Upper lobe of left lung (tissue), 6 donors: ENCODE measurements at regions not wholly inside any gene's neighbourhood (a gene's known extent, or its start where the extent isn't known, plus 50 kb on each side); places are given as distances from the start of the nearest gene placed in this dataset.

Experiments
- ATAC-seq, 2 donors: fragments of 200-7000 bp; cut with Tn5 transposase; one replicate each; pipeline ENCODE4 v1.9.1; 2022; ENCODE audit warnings: mild to moderate bottlenecking in 2 of 2, moderate library complexity in 2 of 2; ENCODE audit not compliant: low FRiP score in 2 of 2
- DNase-seq, 2 donors: peaks; one replicate each; pipeline ENCODE4 v3.0.0-alpha.2; 2019 to 2020
- H3K27ac ChIP-seq, 4 donors: fragments of 200-600 bp; sonication (generic); one replicate each; pipeline ENCODE4 v1.5.1; 2016 to 2019
- H3K27me3 ChIP-seq, 4 donors: fragments of 200-600 bp; sonication (generic); one replicate each; pipeline ENCODE4 v1.5.1; 2017 to 2019
- H3K36me3 ChIP-seq, 4 donors: fragments of 200-600 bp; sonication (generic); one replicate each; pipeline ENCODE4 v1.5.1; 2016 to 2019
- H3K4me1 ChIP-seq, 4 donors: fragments of 200-600 bp; sonication (generic); one replicate each; pipeline ENCODE4 v1.5.1; 2018 to 2019
- H3K4me3 ChIP-seq, 4 donors: fragments of 200-600 bp; sonication (generic); one replicate each; pipeline ENCODE4 v1.5.1; 2017 to 2019; ENCODE audit warnings: mild to moderate bottlenecking in 2 of 4, moderate library complexity in 1 of 4
- H3K9me3 ChIP-seq, 4 donors: fragments of 200-600 bp; sonication (generic); one replicate each; pipeline ENCODE4 v1.5.1; 2018 to 2019
- EP300 ChIP-seq, 4 donors: sonication (generic); formaldehyde crosslinking; IDR thresholded peaks; one replicate each; pipeline ENCODE4 v1.5.1; 2017; ENCODE audit warnings: antibody characterized with exemption in 4 of 4, control low read depth in 2 of 4
- POLR2A ChIP-seq, 4 donors: fragments of 450-650 bp; IDR thresholded peaks; one replicate each; pipeline ENCODE4 v1.5.1; 2016 to 2017; ENCODE audit warnings: antibody characterized with exemption in 4 of 4, mild to moderate bottlenecking in 2 of 4
- POLR2AphosphoS5 ChIP-seq, 2 donors: sonication (generic); formaldehyde crosslinking; IDR thresholded peaks; one replicate each; pipeline ENCODE4 v1.5.1; 2017; ENCODE audit warnings: antibody characterized with exemption in 2 of 2
- WGBS, 2 donors: methylation state at CpG; one replicate each; pipeline ENCODE4 v1.1.5; 2017 to 2018; 5-methylcytosine and 5-hydroxymethylcytosine counted together
- TF ChIP-seq, protein P1 (sequence below), 6 experiments: fragments of 450-650 bp in 4 of 6; fragments of 200-600 bp in 2 of 6; sonication (generic) in 2 of 6; IDR thresholded peaks; one replicate each; pipeline ENCODE4 v1.5.1; 2016 to 2019; ENCODE audit warnings: antibody characterized with exemption in 6 of 6
- donor health status: DM: no; HTN: no; CAD: no; lungs with moderate emphysema.
- donor health status: DM: no; HTN: yes; CAD: no; lungs with severe emphysema.

DNA sequence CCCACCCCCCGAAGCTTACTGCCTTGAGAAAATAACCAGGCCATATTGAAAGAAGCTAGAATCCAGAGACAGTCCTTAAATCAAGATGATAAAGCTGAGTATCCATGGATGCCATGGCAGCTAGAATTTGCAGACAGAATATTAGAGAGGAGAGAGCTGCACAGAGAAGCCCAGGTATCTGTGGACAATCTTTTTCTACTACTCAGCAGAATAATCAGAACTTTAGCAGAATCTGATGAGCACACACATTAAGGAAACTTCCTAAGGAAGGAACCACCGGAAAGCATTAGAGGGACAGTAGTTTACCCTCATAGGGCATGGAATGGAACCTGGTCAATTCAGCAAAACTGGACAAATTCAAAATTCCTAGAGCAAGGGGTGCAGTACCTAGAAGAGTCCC lies 1001.7 kb downstream of the HACE1 start:
- WGBS, 2 donors = 82 to 87% methylated on average over 2 of the region's 2 CpGs
- no peaks in the 10 kb centered on the region for H3K36me3 ChIP-seq
- no peak for DNase-seq
- no peaks in the 10 kb centered on the region for H3K27me3 ChIP-seq
- no peaks in the 10 kb centered on the region for H3K9me3 ChIP-seq
- TF ChIP-seq, protein P1, sequence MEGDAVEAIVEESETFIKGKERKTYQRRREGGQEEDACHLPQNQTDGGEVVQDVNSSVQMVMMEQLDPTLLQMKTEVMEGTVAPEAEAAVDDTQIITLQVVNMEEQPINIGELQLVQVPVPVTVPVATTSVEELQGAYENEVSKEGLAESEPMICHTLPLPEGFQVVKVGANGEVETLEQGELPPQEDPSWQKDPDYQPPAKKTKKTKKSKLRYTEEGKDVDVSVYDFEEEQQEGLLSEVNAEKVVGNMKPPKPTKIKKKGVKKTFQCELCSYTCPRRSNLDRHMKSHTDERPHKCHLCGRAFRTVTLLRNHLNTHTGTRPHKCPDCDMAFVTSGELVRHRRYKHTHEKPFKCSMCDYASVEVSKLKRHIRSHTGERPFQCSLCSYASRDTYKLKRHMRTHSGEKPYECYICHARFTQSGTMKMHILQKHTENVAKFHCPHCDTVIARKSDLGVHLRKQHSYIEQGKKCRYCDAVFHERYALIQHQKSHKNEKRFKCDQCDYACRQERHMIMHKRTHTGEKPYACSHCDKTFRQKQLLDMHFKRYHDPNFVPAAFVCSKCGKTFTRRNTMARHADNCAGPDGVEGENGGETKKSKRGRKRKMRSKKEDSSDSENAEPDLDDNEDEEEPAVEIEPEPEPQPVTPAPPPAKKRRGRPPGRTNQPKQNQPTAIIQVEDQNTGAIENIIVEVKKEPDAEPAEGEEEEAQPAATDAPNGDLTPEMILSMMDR (IDR thresholded peaks at IDR 0.05) = no peak
- TF ChIP-seq POLR2AphosphoS5 (IDR thresholded peaks at IDR 0.05) = no peak
- TF ChIP-seq POLR2A (IDR thresholded peaks at IDR 0.05) = no peak
- TF ChIP-seq EP300 (IDR thresholded peaks at IDR 0.05) = no peak
- no peaks in the 10 kb centered on the region for H3K4me1 ChIP-seq
- H3K27ac ChIP-seq = no peak overlapping the region
- no peak overlapping the region for H3K4me3 ChIP-seq
- no peak for ATAC-seq

DNA sequence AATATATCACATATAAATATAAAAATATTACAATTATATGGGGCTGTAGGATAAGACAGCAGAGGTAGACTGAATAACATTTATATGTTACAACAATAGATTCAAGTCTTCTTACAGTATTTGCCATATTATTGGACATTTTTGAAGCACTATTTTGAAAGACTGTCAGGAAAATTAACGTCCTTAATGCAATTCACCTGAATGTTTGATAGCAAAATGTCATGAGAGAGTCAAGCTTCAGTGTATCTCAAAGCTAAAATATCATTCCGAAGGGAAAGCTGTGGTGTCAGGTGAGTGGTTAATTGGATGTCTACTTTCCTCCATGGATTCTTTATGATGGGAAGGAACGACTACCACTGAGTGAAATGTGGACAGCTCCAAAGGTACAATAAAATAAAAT lies 1004.0 kb downstream of the HACE1 start:
- H3K27me3 ChIP-seq = no peaks in the 10 kb centered on the region
- ATAC-seq (no peak), DNase-seq (no peak)
- no peaks in the 10 kb centered on the region for H3K4me1 ChIP-seq
- H3K27ac ChIP-seq = no peak overlapping the region
- no peak overlapping the region for H3K4me3 ChIP-seq
- 58 to 59% methylated on average over 3 of the region's 3 CpGs for WGBS, 2 donors
- no peaks in the 10 kb centered on the region for H3K36me3 ChIP-seq
- TF ChIP-seq POLR2AphosphoS5 (IDR thresholded peaks at IDR 0.05) (no peak), EP300 (IDR thresholded peaks at IDR 0.05) (no peak), POLR2A (IDR thresholded peaks at IDR 0.05) (no peak)
- TF ChIP-seq, protein P1 (IDR thresholded peaks at IDR 0.05) = no peak
- no peaks in the 10 kb centered on the region for H3K9me3 ChIP-seq

DNA sequence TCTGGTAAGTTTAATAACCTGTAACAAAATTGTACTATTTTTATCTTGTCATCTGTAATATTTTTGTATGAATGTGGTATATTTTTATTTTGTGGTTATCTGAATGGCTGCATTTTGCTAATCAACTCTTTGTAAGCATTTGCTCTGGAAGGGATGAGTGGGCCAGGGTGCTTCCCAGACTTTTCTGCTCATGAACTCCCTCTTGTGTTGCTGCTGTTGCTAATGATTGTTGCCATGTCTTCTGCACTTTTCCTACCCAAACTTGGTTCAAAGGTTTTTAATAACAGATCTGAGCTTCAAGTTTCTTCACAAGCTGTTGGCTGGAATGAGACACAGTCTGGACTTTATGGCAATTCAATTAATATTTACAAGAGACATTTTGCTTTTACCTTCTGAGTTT lies 1005.7 kb downstream of the HACE1 start:
- H3K9me3 ChIP-seq = no peaks in the 10 kb centered on the region
- TF ChIP-seq POLR2A (IDR thresholded peaks at IDR 0.05) (no peak), POLR2AphosphoS5 (IDR thresholded peaks at IDR 0.05) (no peak), EP300 (IDR thresholded peaks at IDR 0.05) (no peak)
- TF ChIP-seq, protein P1 (IDR thresholded peaks at IDR 0.05) = no peak
- no peaks in the 10 kb centered on the region for H3K36me3 ChIP-seq
- no peaks in the 10 kb centered on the region for H3K4me1 ChIP-seq
- no peaks in the 10 kb centered on the region for H3K27me3 ChIP-seq
- no peak overlapping the region for H3K4me3 ChIP-seq
- no peak for DNase-seq
- H3K27ac ChIP-seq = no peak overlapping the region
- no peak for ATAC-seq

DNA sequence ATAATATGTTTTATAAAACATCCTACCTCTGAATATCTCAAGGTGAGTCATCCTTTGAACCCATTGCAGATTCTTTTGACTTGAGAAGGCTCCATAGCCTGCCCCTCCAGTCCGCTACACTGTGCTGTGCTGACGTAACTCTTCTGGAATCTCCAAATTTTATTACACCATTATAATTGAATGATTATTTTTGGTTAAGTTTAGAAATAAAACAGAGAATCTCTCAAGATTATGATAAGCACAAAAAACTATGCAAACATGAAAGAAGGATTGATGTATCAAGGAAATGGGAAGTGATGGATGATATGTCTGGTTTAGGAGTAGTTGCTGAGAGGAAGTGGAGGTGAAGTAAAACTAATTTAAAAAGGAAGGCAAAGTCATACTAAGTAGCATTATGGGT lies 1021.3 kb downstream of the HACE1 start:
- 87 to 100% methylated on average over 2 of the region's 2 CpGs for WGBS, 2 donors
- H3K9me3 ChIP-seq = no peaks in the 10 kb centered on the region
- H3K27me3 ChIP-seq = no peaks in the 10 kb centered on the region
- no peak overlapping the region for H3K27ac ChIP-seq
- DNase-seq = no peak
- H3K4me1 ChIP-seq = no peaks in the 10 kb centered on the region
- TF ChIP-seq, protein P1 (IDR thresholded peaks at IDR 0.05) = no peak
- TF ChIP-seq POLR2A (IDR thresholded peaks at IDR 0.05) = no peak
- no peak for TF ChIP-seq POLR2AphosphoS5 (IDR thresholded peaks at IDR 0.05)
- TF ChIP-seq EP300 (IDR thresholded peaks at IDR 0.05) = no peak
- no peak for ATAC-seq
- H3K36me3 ChIP-seq = no peaks in the 10 kb centered on the region
- H3K4me3 ChIP-seq = no peak overlapping the region

DNA sequence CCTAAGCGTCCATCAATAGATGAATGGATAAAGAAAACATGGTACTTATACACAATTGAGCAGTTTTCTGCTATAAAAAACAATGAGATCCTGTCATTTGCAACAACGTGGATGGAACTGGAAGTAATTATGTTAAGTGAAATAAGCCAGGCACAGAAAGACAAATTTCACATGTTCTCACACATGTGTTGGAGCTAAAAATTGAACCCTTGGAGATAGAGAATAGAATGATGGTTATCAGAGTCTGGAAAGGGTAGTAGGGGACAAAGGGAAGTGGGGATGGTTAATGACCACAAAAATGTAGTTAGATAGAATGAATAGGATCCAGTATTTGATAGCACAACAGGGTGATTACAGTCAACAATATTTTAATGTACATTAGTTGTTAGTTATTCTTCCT lies 1033.5 kb downstream of the HACE1 start:
- TF ChIP-seq, protein P1 (IDR thresholded peaks at IDR 0.05) = no peak
- no peak for TF ChIP-seq EP300 (IDR thresholded peaks at IDR 0.05)
- no peak for TF ChIP-seq POLR2AphosphoS5 (IDR thresholded peaks at IDR 0.05)
- no peak for TF ChIP-seq POLR2A (IDR thresholded peaks at IDR 0.05)
- Histone ChIP-seq H3K27ac (no peak overlapping the region), H3K4me1 (no peaks in the 10 kb centered on the region), H3K36me3 (no peaks in the 10 kb centered on the region), H3K27me3 (no peaks in the 10 kb centered on the region), H3K9me3 (no peaks in the 10 kb centered on the region), H3K4me3 (no peak overlapping the region)
- no peak for ATAC-seq
- no peak for DNase-seq
- 25 to 72% methylated on average over 2 of the region's 2 CpGs for WGBS, 2 donors
